ENCODE measurements at regions not wholly inside any gene's neighbourhood (a gene's known extent, or its start where the extent isn't known, plus 50 kb on each side); places are given as distances from the start of the nearest gene placed in this dataset.
A peak's percentile ranks its signal among the peaks of the same experiment; 100 is the strongest.

- DNase-seq (ENCODE audit: low read depth) = no peak
Observed at GRCh38 chr4:108527723-108528122, 92.7 kb upstream of the RPL34 start.

- DNase-seq (ENCODE audit: low read depth) = no peak
Observed at GRCh38 chr4:108520807-108521206, 99.6 kb upstream of the RPL34 start.

- DNase-seq (ENCODE audit: low read depth) = no peak
Observed at GRCh38 chr4:108519911-108520601, 100.3 kb upstream of the RPL34 start.

GRCh38 chr4:108519208-108519833 lies 101.1 kb upstream of the RPL34 start:
- no peak for DNase-seq (ENCODE audit: low read depth)

- DNase-seq (ENCODE audit: low read depth) = peak; percentile 30
Observed at GRCh38 chr4:108512615-108513505, 107.5 kb upstream of the RPL34 start.

- no peak for DNase-seq (ENCODE audit: low read depth)
Observed at GRCh38 chr4:108511618-108512017, 108.8 kb upstream of the RPL34 start.

- DNase-seq (ENCODE audit: low read depth) = no peak
Observed at GRCh38 chr4:108502356-108502755, 118.0 kb upstream of the RPL34 start.

GRCh38 chr4:108498925-108499324 lies 121.5 kb upstream of the RPL34 start:
- DNase-seq (ENCODE audit: low read depth) = no peak

- no peak for DNase-seq (ENCODE audit: low read depth)
Observed at GRCh38 chr4:108493596-108493931, 126.8 kb upstream of the RPL34 start.

GRCh38 chr4:108492816-108493595 lies 127.4 kb upstream of the RPL34 start:
- no peak for DNase-seq (ENCODE audit: low read depth)

GRCh38 chr4:108488865-108489264 lies 131.5 kb upstream of the RPL34 start:
- no peak for DNase-seq (ENCODE audit: low read depth)

GRCh38 chr4:108486046-108486445 lies 134.3 kb upstream of the RPL34 start:
- no peak for DNase-seq (ENCODE audit: low read depth)

GRCh38 chr4:108484187-108484586 lies 136.2 kb upstream of the RPL34 start:
- no peak for DNase-seq (ENCODE audit: low read depth)

- no peak for DNase-seq (ENCODE audit: low read depth)
Observed at GRCh38 chr4:108483650-108484049, 136.7 kb upstream of the RPL34 start.

GRCh38 chr4:108483079-108483478 lies 137.3 kb upstream of the RPL34 start:
- DNase-seq (ENCODE audit: low read depth) = no peak

GRCh38 chr4:108480881-108481280 lies 139.5 kb upstream of the RPL34 start:
- no peak for DNase-seq (ENCODE audit: low read depth)

GRCh38 chr4:108477527-108478108 lies 142.8 kb upstream of the RPL34 start:
- DNase-seq (ENCODE audit: low read depth) = no peak

- no peak for DNase-seq (ENCODE audit: low read depth)
Observed at GRCh38 chr4:108473163-108473720, 147.1 kb upstream of the RPL34 start.

- peak; percentile 64 for DNase-seq (ENCODE audit: low read depth)
Observed at GRCh38 chr4:108466936-108467902, 153.2 kb upstream of the RPL34 start.

- no peak for DNase-seq (ENCODE audit: low read depth)
Observed at GRCh38 chr4:108465886-108466500, 154.4 kb upstream of the RPL34 start.
